K562 (cell line): ENCODE measurements at regions not wholly inside any gene's neighbourhood (a gene's known extent, or its start where the extent isn't known, plus 50 kb on each side); places are given as distances from the start of the nearest gene placed in this dataset.

Source experiments
- ATAC-seq: fragments of 200-7000 bp; cut with Tn5 transposase; 3 replicates; pipeline ENCODE4 v1.9.1; 2020; ENCODE audit warnings: moderate library complexity
- BruUV-seq: library from RNA; stranded (reverse); fragments of 400-500 nt; replicated peaks from 2 replicates; lab custom pipeline; 2021; lab: Mats Ljungman, UMichigan
- CTCF ChIA-PET: fragments of 300-600 bp; formaldehyde crosslinking; extraction: SDS; loops from one replicate; lab custom pipeline; 2021; ENCODE audit warnings: low intra/inter-chr PET ratio; lab: Yijun Ruan, JAX
- POLR2A ChIA-PET: fragments of 300-600, 350-650 bp; sonication (Branson Sonifier 250); formaldehyde crosslinking; extraction: SDS; loops from one replicate; lab custom pipeline; 2021; ENCODE audit warnings: antibody characterized with exemption, inconsistent platforms; lab: Yijun Ruan, JAX
- DNase-seq, 4 experiments: peaks; one replicate each; pipeline versions ENCODE4 v3.0.0 to v3.0.0-alpha.2; 2011 to 2018; ENCODE audit warnings: low spot score in 3 of 4, mixed read lengths in 3 of 4; ENCODE audit errors: extremely low read depth in 1 of 4
- FAIRE-seq: peaks from 2 replicates; lab custom pipeline; 2011; peaks lifted over from hg19 to GRCh38; lab: Jason Lieb, UNC
- H2AFZ ChIP-seq: 2 replicates; pipeline ENCODE4 v1.6.0; 2011; ENCODE audit warnings: low read depth, low read length, control low read depth, inconsistent platforms
- H3K27ac ChIP-seq: fragments of 200-600 bp; 3 replicates; pipeline ENCODE4 v1.8.0; 2011; ENCODE audit warnings: low read depth, mild to moderate bottlenecking, control low read depth, inconsistent platforms, low read length, moderate library complexity, mixed read lengths; ENCODE audit errors: extremely low read depth
- H3K27me3 ChIP-seq, 2 experiments: fragments of 300-600 bp in 1 of 2; 2 replicates in 1 of 2; 3 replicates in 1 of 2; pipeline versions ENCODE4 v1.6.0 to v1.8.0; 2011; ENCODE audit warnings: inconsistent platforms in 2 of 2, low read length in 2 of 2, mild to moderate bottlenecking in 1 of 2, mixed read lengths in 1 of 2, moderate library complexity in 1 of 2; ENCODE audit not compliant: control insufficient read depth in 2 of 2, insufficient read depth in 2 of 2
- H3K36me3 ChIP-seq: fragments of 300-600 bp; 3 replicates; pipeline ENCODE4 v1.8.0; 2011; ENCODE audit warnings: mild to moderate bottlenecking, low read length, inconsistent platforms; ENCODE audit not compliant: control insufficient read depth, insufficient read depth
- H3K4me1 ChIP-seq, 2 experiments: fragments of 200-600 bp in 1 of 2; replicated peaks in 1 of 2; 2 replicates in 1 of 2; 3 replicates in 1 of 2; pipeline versions ENCODE4 v1.5.1 to v1.8.0; 2011; ENCODE audit warnings: inconsistent platforms in 2 of 2, low read length in 2 of 2, mild to moderate bottlenecking in 1 of 2, mixed read lengths in 1 of 2, moderate library complexity in 1 of 2; ENCODE audit not compliant: control insufficient read depth in 2 of 2, insufficient read depth in 2 of 2
- H3K4me2 ChIP-seq: 2 replicates; pipeline ENCODE4 v1.6.1; 2011; ENCODE audit warnings: low read length, control low read depth, inconsistent platforms, mixed read lengths; ENCODE audit not compliant: insufficient read depth
- H3K4me3 ChIP-seq: fragments of 200-600 bp; sonication (generic), shearing (Covaris generic); 2 replicates; pipeline ENCODE4 v1.5.1; 2016; ENCODE audit warnings: control low read depth, inconsistent platforms
- H3K79me2 ChIP-seq: fragments of 200-600 bp; 3 replicates; pipeline ENCODE4 v1.8.0; 2011; ENCODE audit warnings: low read length, inconsistent platforms; ENCODE audit not compliant: control insufficient read depth, insufficient read depth
- H3K9ac ChIP-seq, 2 experiments: 2 replicates each; pipeline versions ENCODE4 v1.6.0 to v1.6.1; 2011; ENCODE audit warnings: low read depth in 2 of 2, low read length in 2 of 2, control low read depth in 1 of 2, inconsistent platforms in 1 of 2, mild to moderate bottlenecking in 1 of 2, mixed read lengths in 1 of 2; ENCODE audit not compliant: insufficient read depth in 1 of 2
- H3K9me1 ChIP-seq: one replicate; pipeline ENCODE4 v1.6.0; 2011; ENCODE audit warnings: inconsistent platforms, mild to moderate bottlenecking, low read length, moderate library complexity; ENCODE audit not compliant: control insufficient read depth, insufficient read depth
- H3K9me3 ChIP-seq: replicated peaks from 2 replicates; pipeline ENCODE4 v1.5.1; 2011; ENCODE audit warnings: low read depth, low read length, inconsistent platforms; ENCODE audit not compliant: control insufficient read depth, insufficient read depth
- H4K20me1 ChIP-seq: replicated peaks from 2 replicates; pipeline ENCODE4 v1.6.1; 2011; ENCODE audit warnings: low read length, inconsistent platforms, mixed read lengths; ENCODE audit not compliant: control insufficient read depth, insufficient read depth
- ATF1 ChIP-seq, 2 experiments: fragments of 450-650 bp in 1 of 2; IDR thresholded peaks; 2 replicates each; pipeline ENCODE4 v1.6.1; 2016; ENCODE audit warnings: missing compliant biosample characterization in 1 of 2, missing genetic modification characterization in 1 of 2
- CCAR2 ChIP-seq: fragments of 200-400 bp; formaldehyde crosslinking; IDR thresholded peaks from 2 replicates; pipeline ENCODE4 v1.6.1; 2017; ENCODE audit warnings: mild to moderate bottlenecking, low read depth, low read length
- CREB5 ChIP-seq: fragments of 250-450 bp; sonication (Bioruptor Pico); IDR thresholded peaks from 2 replicates; pipeline ENCODE4 v1.5.0; 2020; ENCODE audit warnings: mild to moderate bottlenecking
- DDX20 ChIP-seq: fragments of 450-650 bp; IDR thresholded peaks from 2 replicates; pipeline ENCODE4 v1.6.1; 2016; ENCODE audit warnings: missing genetic modification characterization, low read depth, mild to moderate bottlenecking, missing compliant biosample characterization, moderate library complexity
- DMBX1 ChIP-seq: fragments of 250-450 bp; sonication (Bioruptor Pico); IDR thresholded peaks from 2 replicates; pipeline ENCODE4 v1.8.0; 2022; ENCODE audit warnings: inconsistent platforms, mild to moderate bottlenecking, moderate library complexity, borderline replicate concordance
- RFX1 ChIP-seq: fragments of 450-650 bp; IDR thresholded peaks from 2 replicates; pipeline ENCODE4 v1.6.1; 2016; ENCODE audit warnings: mild to moderate bottlenecking, moderate library complexity
- ZNF764 ChIP-seq: fragments of 250-450 bp; sonication (Bioruptor Pico); IDR thresholded peaks from 2 replicates; pipeline ENCODE4 v1.4.0; 2020; ENCODE audit warnings: low read depth, mild to moderate bottlenecking, moderate library complexity
- WGBS: fragments of 100-300 bp; shearing (Covaris generic); methylation state at CpG from one replicate; pipeline ENCODE4 v1.1.6; 2016; ENCODE audit warnings: low coverage, mixed read lengths; ENCODE audit not compliant: insufficient coverage; ENCODE audit errors: missing lambda C conversion rate; 5-methylcytosine and 5-hydroxymethylcytosine counted together
- in situ Hi-C: fragments of 300-500 bp; cut with MboI; formaldehyde crosslinking; loops from 4 replicates; pipeline ENCODE4 v1.15.0; 2018; ENCODE audit warnings: inconsistent platforms, mixed read lengths
- intact Hi-C: fragments of 100-400 bp; cut with micrococcal nuclease; formaldehyde crosslinking; loops from 2 replicates; pipeline ENCODE4 v1.14.2; 2022
- TF ChIP-seq, protein P1 (sequence below): IDR thresholded peaks from 2 replicates; pipeline ENCODE4 v1.6.1; 2014; ENCODE audit warnings: antibody characterized with exemption
- TF ChIP-seq, protein P2 (sequence below): fragments of 250-450 bp; sonication (Bioruptor Pico); IDR thresholded peaks from 2 replicates; pipeline ENCODE4 v1.6.1; 2021; ENCODE audit warnings: mild to moderate bottlenecking
- TF ChIP-seq, protein P3 (sequence below): fragments of 250-450 bp; sonication (Bioruptor Pico); IDR thresholded peaks from 2 replicates; pipeline ENCODE4 v1.5.0; 2021

DNA sequence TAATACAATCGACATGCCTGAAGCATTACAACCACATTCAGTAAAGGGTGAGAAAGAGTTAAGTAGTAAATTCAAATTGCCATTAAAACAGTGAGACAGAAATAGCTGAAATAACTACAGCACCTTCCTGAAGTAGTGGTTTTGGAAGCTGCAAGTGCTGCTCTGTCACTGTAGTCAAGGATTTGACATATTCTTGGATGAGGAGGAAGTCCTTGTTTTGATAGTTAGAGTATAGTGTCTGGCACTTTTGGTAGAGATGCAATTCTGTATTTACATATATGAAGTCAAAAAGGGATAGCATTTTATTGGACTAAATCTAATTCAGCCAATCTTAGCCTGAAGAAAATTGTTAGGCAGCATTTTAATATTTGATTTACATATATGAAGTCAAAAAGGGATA is 1559.6 kb downstream of the TECRL start:
- no peak overlapping the region for H3K9ac ChIP-seq
- TF ChIP-seq CCAR2 (no peak), RFX1 (no peak), DMBX1 (CRISPR knock-in tag) (no peak), ATF1 (CRISPR knock-in tag; IDR thresholded peaks at IDR 0.05) (no peak), ATF1 (tag; IDR thresholded peaks at IDR 0.05) (no peak), ZNF764 (CRISPR knock-in tag) (no peak), DDX20 (tag) (no peak), CREB5 (no peak)
- TF ChIP-seq, protein P1, sequence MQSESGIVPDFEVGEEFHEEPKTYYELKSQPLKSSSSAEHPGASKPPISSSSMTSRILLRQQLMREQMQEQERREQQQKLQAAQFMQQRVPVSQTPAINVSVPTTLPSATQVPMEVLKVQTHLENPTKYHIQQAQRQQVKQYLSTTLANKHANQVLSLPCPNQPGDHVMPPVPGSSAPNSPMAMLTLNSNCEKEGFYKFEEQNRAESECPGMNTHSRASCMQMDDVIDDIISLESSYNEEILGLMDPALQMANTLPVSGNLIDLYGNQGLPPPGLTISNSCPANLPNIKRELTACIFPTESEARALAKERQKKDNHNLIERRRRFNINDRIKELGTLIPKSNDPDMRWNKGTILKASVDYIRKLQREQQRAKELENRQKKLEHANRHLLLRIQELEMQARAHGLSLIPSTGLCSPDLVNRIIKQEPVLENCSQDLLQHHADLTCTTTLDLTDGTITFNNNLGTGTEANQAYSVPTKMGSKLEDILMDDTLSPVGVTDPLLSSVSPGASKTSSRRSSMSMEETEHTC: no peak
- TF ChIP-seq, protein P2, sequence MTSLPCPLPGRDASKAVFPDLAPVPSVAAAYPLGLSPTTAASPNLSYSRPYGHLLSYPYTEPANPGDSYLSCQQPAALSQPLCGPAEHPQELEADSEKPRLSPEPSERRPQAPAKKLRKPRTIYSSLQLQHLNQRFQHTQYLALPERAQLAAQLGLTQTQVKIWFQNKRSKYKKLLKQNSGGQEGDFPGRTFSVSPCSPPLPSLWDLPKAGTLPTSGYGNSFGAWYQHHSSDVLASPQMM (CRISPR knock-in tag): no peak
- TF ChIP-seq, protein P3, sequence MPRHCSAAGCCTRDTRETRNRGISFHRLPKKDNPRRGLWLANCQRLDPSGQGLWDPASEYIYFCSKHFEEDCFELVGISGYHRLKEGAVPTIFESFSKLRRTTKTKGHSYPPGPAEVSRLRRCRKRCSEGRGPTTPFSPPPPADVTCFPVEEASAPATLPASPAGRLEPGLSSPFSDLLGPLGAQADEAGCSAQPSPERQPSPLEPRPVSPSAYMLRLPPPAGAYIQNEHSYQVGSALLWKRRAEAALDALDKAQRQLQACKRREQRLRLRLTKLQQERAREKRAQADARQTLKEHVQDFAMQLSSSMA: no peak
- H3K4me3 ChIP-seq: no peak overlapping the region
- ChIA-PET CTCF (no interaction called here), POLR2A (no interaction called here)
- no peak overlapping the region for H3K4me2 ChIP-seq
- no peaks in the 10 kb centered on the region for H3K4me1 ChIP-seq
- no peaks in the 10 kb centered on the region for H4K20me1 ChIP-seq
- no peaks in the 10 kb centered on the region for H3K9me3 ChIP-seq
- WGBS: 0% methylated on average over 1 of the region's 1 CpG
- no peak for ATAC-seq
- H3K36me3 ChIP-seq: no peaks in the 10 kb centered on the region
- no peak overlapping the region for H2AFZ ChIP-seq
- no peak for DNase-seq
- H3K9me1 ChIP-seq: no peaks in the 10 kb centered on the region
- H3K79me2 ChIP-seq: no peaks in the 10 kb centered on the region
- H3K27ac ChIP-seq: no peak overlapping the region
- no TSS peak for BruUV-seq
- intact Hi-C loops: no loop called here
- FAIRE-seq: no peak
- in situ Hi-C loops: no loop called here
- H3K27me3 ChIP-seq: no peaks in the 10 kb centered on the region
